Transverse colon (tissue), 4 donors: ENCODE measurements at regions not wholly inside any gene's neighbourhood (a gene's known extent, or its start where the extent isn't known, plus 50 kb on each side); places are given as distances from the start of the nearest gene placed in this dataset.

Source experiments
- DNase-seq: peaks from one replicate; pipeline ENCODE4 v3.0.0-alpha.2; 2019
- H3K27ac ChIP-seq, 4 donors: fragments of 200-600 bp; sonication (generic); 2 replicates each; pipeline ENCODE4 v1.5.1; 2016 to 2018; ENCODE audit warnings: inconsistent platforms in 4 of 4
- H3K27me3 ChIP-seq: fragments of 200-600 bp; sonication (generic); 2 replicates; pipeline ENCODE4 v1.5.1; 2017; ENCODE audit warnings: inconsistent platforms
- H3K36me3 ChIP-seq, 4 donors: fragments of 200-600 bp; sonication (generic); 2 replicates each; pipeline ENCODE4 v1.5.1; 2017 to 2019; ENCODE audit warnings: inconsistent platforms in 4 of 4
- H3K4me1 ChIP-seq, 4 donors: fragments of 200-600 bp; sonication (generic); 2 replicates each; pipeline ENCODE4 v1.5.1; 2017 to 2020; ENCODE audit warnings: inconsistent platforms in 4 of 4
- H3K4me3 ChIP-seq, 4 donors: fragments of 200-600 bp; sonication (generic); 1 replicate in 1 of 4; 2 replicates in 3 of 4; pipeline versions ENCODE4 v1.5.1 to v1.6.1; 2017 to 2019; ENCODE audit warnings: inconsistent platforms in 4 of 4
- H3K9me3 ChIP-seq, 2 donors: fragments of 200-600 bp; sonication (generic); 2 replicates each; pipeline ENCODE4 v1.5.1; 2017 to 2019; ENCODE audit warnings: inconsistent platforms in 2 of 2
- EP300 ChIP-seq: sonication (generic); formaldehyde crosslinking; IDR thresholded peaks from one replicate; pipeline ENCODE4 v1.6.1; 2017; ENCODE audit warnings: antibody characterized with exemption, low read depth
- POLR2A ChIP-seq: fragments of 450-650 bp; IDR thresholded peaks from one replicate; pipeline ENCODE4 v1.6.1; 2016; ENCODE audit warnings: antibody characterized with exemption, mild to moderate bottlenecking, moderate library complexity
- POLR2AphosphoS5 ChIP-seq, 3 donors: sonication (generic); formaldehyde crosslinking; IDR thresholded peaks; one replicate each; pipeline ENCODE4 v1.6.1; 2016; ENCODE audit warnings: antibody characterized with exemption in 3 of 3
- WGBS, 2 donors: methylation state at CpG; one replicate each; pipeline ENCODE4 v1.1.5; 2018; ENCODE audit warnings: low coverage in 1 of 2; 5-methylcytosine and 5-hydroxymethylcytosine counted together
- in situ Hi-C, 4 donors: fragments of 200-750 bp; cut with MboI; loops; one replicate each; pipeline versions ENCODE4 v1.15.0 to v1.15.1; 2017; ENCODE audit warnings: low sequenced_read_pairs in 3 of 4, low pct_ligation_motif_present in 1 of 4, low pct_unique_long_range_greater_than_20kb in 1 of 4
- intact Hi-C: fragments of 100-400 bp; cut with DNase I; formaldehyde crosslinking; loops from one replicate; pipeline ENCODE4 v1.15.1; 2023; ENCODE audit warnings: low total_unique reads
- TF ChIP-seq, protein P1 (sequence below), 5 experiments: fragments of 200-600 bp in 3 of 5; fragments of 450-650 bp in 2 of 5; sonication (generic) in 3 of 5; IDR thresholded peaks; 1 replicate in 2 of 5; 2 replicates in 3 of 5; pipeline ENCODE4 v1.5.1; 2016 to 2017; ENCODE audit warnings: antibody characterized with exemption in 5 of 5, inconsistent platforms in 3 of 5, mild to moderate bottlenecking in 2 of 5, moderate library complexity in 1 of 5

DNA sequence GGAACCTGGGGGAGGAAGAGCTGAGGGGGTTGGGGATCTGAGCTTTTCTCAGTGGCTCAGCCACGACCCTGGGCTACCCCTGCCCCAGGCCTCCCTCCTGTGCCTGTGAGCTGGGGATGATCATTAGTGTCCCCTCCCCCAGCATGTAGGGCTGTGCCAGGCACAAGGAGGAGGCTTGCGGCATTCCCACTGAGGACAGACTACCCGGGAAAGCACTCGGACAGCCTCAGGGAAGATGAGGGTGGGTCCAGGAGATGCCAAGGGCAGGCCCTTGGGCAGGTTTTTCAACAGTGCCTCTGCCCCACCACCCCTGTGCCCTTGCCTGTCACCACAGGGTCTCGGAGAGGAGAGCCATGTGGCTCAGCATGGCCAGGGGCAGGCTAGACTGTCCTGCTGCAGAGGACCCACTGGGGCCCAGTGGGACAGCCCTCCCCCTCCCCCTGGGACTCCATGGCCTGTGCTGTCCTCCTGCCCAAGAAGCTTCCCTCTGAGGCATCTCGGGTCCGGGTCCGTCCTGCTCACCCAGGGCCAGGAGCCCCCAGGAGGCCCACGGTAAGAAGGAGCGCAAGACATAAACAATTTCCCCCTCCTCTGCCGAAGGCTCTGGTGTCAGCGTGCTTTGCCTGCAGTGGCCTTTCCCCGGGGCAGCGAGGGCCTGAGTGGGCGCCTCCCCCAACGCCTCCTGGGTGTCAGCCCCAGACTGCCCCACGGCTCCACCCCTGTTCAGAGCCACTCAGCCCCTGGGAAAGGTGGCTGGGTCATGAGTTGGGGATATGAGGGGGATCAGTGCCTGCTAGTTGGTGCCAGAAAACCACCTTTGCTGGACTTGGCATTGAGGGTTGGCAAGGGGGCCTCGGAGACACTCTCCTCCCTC lies 192.5 kb downstream of the GOLGA6L6 start:
- Histone ChIP-seq H3K4me1 (no peaks in the 10 kb centered on the region), H3K27me3 (no peaks in the 10 kb centered on the region), H3K36me3 (no peaks in the 10 kb centered on the region), H3K4me3 (no peak overlapping the region), H3K9me3 (peaks cover 0 to 15% of the 10 kb centered on the region in 2 donors), H3K27ac (no peak overlapping the region)
- in situ Hi-C loops (no loop called here), intact Hi-C loops (no loop called here)
- TF ChIP-seq EP300 = no peak
- no peak for TF ChIP-seq POLR2AphosphoS5 (IDR thresholded peaks at IDR 0.05)
- no peak for TF ChIP-seq POLR2A
- TF ChIP-seq, protein P1, sequence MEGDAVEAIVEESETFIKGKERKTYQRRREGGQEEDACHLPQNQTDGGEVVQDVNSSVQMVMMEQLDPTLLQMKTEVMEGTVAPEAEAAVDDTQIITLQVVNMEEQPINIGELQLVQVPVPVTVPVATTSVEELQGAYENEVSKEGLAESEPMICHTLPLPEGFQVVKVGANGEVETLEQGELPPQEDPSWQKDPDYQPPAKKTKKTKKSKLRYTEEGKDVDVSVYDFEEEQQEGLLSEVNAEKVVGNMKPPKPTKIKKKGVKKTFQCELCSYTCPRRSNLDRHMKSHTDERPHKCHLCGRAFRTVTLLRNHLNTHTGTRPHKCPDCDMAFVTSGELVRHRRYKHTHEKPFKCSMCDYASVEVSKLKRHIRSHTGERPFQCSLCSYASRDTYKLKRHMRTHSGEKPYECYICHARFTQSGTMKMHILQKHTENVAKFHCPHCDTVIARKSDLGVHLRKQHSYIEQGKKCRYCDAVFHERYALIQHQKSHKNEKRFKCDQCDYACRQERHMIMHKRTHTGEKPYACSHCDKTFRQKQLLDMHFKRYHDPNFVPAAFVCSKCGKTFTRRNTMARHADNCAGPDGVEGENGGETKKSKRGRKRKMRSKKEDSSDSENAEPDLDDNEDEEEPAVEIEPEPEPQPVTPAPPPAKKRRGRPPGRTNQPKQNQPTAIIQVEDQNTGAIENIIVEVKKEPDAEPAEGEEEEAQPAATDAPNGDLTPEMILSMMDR (IDR thresholded peaks at IDR 0.05) = no peak
- WGBS, 2 donors = 82% methylated on average over 18 of the region's 18 CpGs; no CpG with 5 or more reads in 1 of the 2 donors
- no peak for DNase-seq

DNA sequence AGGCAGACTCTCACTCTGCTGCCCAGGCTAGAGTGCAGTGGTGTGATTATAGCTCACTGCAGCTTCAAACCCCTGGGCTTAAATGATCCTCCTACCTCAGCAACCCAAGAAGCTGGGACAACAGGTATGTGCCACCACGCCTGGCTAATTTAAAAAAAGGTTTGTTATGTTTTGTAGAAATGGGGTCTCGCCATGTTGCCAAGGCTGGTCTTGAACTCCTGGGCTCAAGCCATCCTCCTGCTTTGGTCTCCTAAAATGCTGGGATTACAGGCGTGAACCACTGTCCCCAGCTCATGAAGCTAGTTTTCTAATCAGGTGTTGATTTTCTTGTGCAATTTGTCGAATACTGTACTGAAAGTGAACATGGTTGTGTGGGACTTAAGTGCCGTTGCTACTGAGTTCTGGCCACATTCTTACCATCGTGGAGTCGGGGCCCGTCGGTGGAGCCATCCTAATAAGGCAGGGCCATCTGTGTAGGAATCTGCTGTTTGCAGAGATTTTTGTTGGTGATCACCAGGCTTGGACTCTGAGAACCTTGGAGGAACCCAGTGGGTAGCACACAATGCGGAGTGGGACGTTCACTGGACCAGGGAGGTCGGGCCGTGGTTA lies 193.2 kb downstream of the GOLGA6L6 start:
- WGBS, 2 donors = 83 to 87% methylated on average over 4 to 13 of the region's 13 CpGs
- no peak overlapping the region for H3K27ac ChIP-seq
- no peaks in the 10 kb centered on the region for H3K4me1 ChIP-seq
- H3K4me3 ChIP-seq = no peak overlapping the region
- intact Hi-C loops = no loop called here
- no peaks in the 10 kb centered on the region for H3K27me3 ChIP-seq
- H3K36me3 ChIP-seq = no peaks in the 10 kb centered on the region
- in situ Hi-C loops = no loop called here
- no peak for TF ChIP-seq POLR2A
- no peak for TF ChIP-seq POLR2AphosphoS5 (IDR thresholded peaks at IDR 0.05)
- no peak for TF ChIP-seq EP300
- TF ChIP-seq, protein P1 (IDR thresholded peaks at IDR 0.05) = no peak
- no peak for DNase-seq
- H3K9me3 ChIP-seq = peaks cover 0 to 15% of the 10 kb centered on the region in 2 donors

DNA sequence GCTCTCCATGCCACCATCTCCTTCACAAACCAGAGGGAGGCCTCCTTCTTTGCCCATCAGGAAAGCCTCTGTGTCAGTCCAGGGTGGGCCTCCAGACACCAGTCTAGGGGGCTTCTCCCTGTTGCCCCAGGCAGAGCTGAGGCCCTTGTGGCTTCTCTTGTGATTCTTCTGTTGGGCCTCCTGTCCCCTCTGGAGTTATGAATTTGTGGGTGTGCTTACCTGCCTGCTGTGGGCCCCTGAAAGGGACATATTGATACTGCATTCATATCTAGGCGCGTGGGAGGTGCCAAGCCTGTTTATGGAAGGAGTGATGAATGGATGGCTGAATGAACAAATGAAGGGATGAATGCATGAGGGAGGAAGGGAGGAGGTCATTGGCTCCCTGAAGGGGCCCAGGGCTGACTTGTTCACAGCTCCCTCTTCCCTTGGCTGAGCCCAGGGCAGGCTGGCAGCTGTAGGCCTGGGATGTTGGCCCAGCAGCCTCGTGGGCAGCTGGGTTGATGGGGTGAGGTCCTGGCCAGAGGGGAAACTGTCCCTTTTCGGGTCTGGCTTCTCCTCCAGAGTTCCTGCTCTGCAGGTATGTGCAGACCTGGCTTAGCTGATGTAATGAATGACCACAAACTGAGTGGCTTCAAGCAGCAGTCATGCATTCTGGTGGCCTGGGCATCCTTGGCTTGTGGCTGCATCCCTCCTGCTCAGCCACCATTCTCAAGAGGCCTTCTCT lies 195.4 kb downstream of the GOLGA6L6 start:
- no peak overlapping the region for H3K4me3 ChIP-seq
- peaks cover 0 to 15% of the 10 kb centered on the region in 2 donors for H3K9me3 ChIP-seq
- H3K36me3 ChIP-seq = no peaks in the 10 kb centered on the region
- WGBS, 2 donors = 35% methylated on average over 2 to 4 of the region's 4 CpGs
- intact Hi-C loops (no loop called here), in situ Hi-C loops (no loop called here)
- H3K4me1 ChIP-seq = no peaks in the 10 kb centered on the region
- no peak for DNase-seq
- TF ChIP-seq EP300 (no peak), POLR2AphosphoS5 (IDR thresholded peaks at IDR 0.05) (no peak), POLR2A (no peak)
- TF ChIP-seq, protein P1 (IDR thresholded peaks at IDR 0.05) = no peak
- no peaks in the 10 kb centered on the region for H3K27me3 ChIP-seq
- H3K27ac ChIP-seq = no peak overlapping the region

DNA sequence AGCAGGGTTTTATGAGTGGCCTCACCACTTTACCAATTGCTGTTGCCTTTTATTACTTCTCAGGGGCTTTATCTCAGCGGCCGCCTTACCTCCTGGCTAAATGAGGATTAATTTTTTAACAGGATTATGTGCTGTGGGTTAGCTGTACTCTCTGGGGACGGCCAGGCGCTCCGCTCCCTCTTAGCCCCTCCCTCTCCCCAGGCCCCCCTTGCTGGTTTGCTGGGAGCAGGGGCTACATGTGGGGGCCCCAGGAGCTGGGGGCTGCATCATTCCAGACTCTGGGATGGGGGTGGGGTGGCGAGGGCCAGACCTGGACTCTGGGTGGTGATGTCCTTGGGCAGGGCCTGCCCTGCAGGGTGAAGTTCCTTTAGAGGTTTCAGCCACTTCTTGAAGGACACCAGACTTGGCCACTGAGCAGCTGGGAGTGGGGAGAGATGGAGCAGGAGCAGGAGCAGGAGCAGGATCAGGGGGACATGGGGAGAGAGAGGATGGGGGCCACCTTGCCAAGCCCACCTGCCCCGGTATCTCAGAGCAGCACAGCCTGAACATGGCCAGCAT lies 196.1 kb downstream of the GOLGA6L6 start:
- no peak for DNase-seq
- Histone ChIP-seq H3K27me3 (no peaks in the 10 kb centered on the region), H3K36me3 (no peaks in the 10 kb centered on the region), H3K4me1 (no peaks in the 10 kb centered on the region), H3K9me3 (peaks cover 0 to 15% of the 10 kb centered on the region in 2 donors), H3K4me3 (no peak overlapping the region), H3K27ac (no peak overlapping the region)
- 74 to 81% methylated on average over 4 to 6 of the region's 7 CpGs for WGBS, 2 donors
- intact Hi-C loops = no loop called here
- in situ Hi-C loops = no loop called here
- TF ChIP-seq POLR2AphosphoS5 (IDR thresholded peaks at IDR 0.05) (no peak), EP300 (no peak), POLR2A (no peak)
- TF ChIP-seq, protein P1 (IDR thresholded peaks at IDR 0.05) = no peak
